HG02852 (cell line): ENCODE measurements at regions not wholly inside any gene's neighbourhood (a gene's known extent, or its start where the extent isn't known, plus 50 kb on each side); places are given as distances from the start of the nearest gene placed in this dataset.
A peak's percentile ranks its signal among the peaks of the same experiment; 100 is the strongest.
"Not testable (repeated sequence)": the region's sequence is repeated elsewhere in the genome, so short reads cannot be mapped to it uniquely, and the experiment has no call there.

Source experiments
- ATAC-seq: cut with Tn5 transposase; IDR thresholded peaks from one replicate; pipeline ENCODE4 v1.9.1; 2021; ENCODE audit warnings: mild to moderate bottlenecking, moderate library complexity; ENCODE audit not compliant: unreplicated experiment

GRCh38 chr1:94362466-94363058 lies 55.6 kb upstream of the ABCD3 start:
- ATAC-seq = no peak

- ATAC-seq = no peak
These were observed 59.3 kb upstream of the ABCD3 start for GRCh38 chr1:94358630-94359599.

- no peak for ATAC-seq
These were observed 60.5 kb upstream of the ABCD3 start for GRCh38 chr1:94357661-94358060.

GRCh38 chr1:94355485-94355980 lies 62.7 kb upstream of the ABCD3 start:
- no peak for ATAC-seq

- ATAC-seq = no peak
These were observed 66.7 kb upstream of the ABCD3 start for GRCh38 chr1:94351481-94351880.

GRCh38 chr1:94350350-94350924 lies 67.8 kb upstream of the ABCD3 start:
- ATAC-seq = no peak

- ATAC-seq = no peak
These were observed 68.3 kb upstream of the ABCD3 start for GRCh38 chr1:94349853-94350252.

- ATAC-seq = not testable (repeated sequence)
These were observed 69.8 kb upstream of the ABCD3 start for GRCh38 chr1:94348386-94348785.

- no peak for ATAC-seq
These were observed 73.0 kb upstream of the ABCD3 start for GRCh38 chr1:94345148-94345721.

GRCh38 chr1:94342416-94342815 lies 75.8 kb upstream of the ABCD3 start:
- no peak for ATAC-seq

- no peak for ATAC-seq
These were observed 78.8 kb upstream of the ABCD3 start for GRCh38 chr1:94339206-94339927.

- no peak for ATAC-seq
These were observed 81.2 kb upstream of the ABCD3 start for GRCh38 chr1:94336991-94337390.

- ATAC-seq = peak; percentile 35
These were observed 82.2 kb upstream of the ABCD3 start for GRCh38 chr1:94335950-94336349.

- ATAC-seq = peak; percentile 35
These were observed 82.7 kb upstream of the ABCD3 start for GRCh38 chr1:94335447-94335846.

- peak; percentile 45 for ATAC-seq
These were observed 83.4 kb upstream of the ABCD3 start for GRCh38 chr1:94334764-94335163.

GRCh38 chr1:94332952-94333351 lies 85.2 kb upstream of the ABCD3 start:
- peak; percentile 50 for ATAC-seq

GRCh38 chr1:94332516-94332915 lies 85.7 kb upstream of the ABCD3 start:
- ATAC-seq = peak; percentile 25

GRCh38 chr1:94329986-94330385 lies 88.2 kb upstream of the ABCD3 start:
- no peak for ATAC-seq

- no peak for ATAC-seq
These were observed 88.9 kb upstream of the ABCD3 start for GRCh38 chr1:94329276-94329675.

GRCh38 chr1:94327001-94327690 lies 89.8 kb upstream of the ARHGAP29 start:
- no peak for ATAC-seq
